H1 (cell line): ENCODE measurements at regions not wholly inside any gene's neighbourhood (a gene's known extent, or its start where the extent isn't known, plus 50 kb on each side); places are given as distances from the start of the nearest gene placed in this dataset.

Experiments
- CTCF ChIA-PET: fragments of 300-600 bp; sonication (Branson Sonifier 250); formaldehyde crosslinking; loops from one replicate; lab custom pipeline; 2021; ENCODE audit not compliant: partially characterized antibody; lab: Charles Lee
- POLR2A ChIA-PET: fragments of 300-600 bp; sonication (Branson Sonifier 250); formaldehyde crosslinking; loops from one replicate; lab custom pipeline; 2021; ENCODE audit warnings: inconsistent platforms; ENCODE audit not compliant: partially characterized antibody; lab: Charles Lee
- DNase-seq, 2 experiments: peaks; one replicate each; pipeline versions ENCODE4 v3.0.0 to v3.0.0-alpha.2; 2010 to 2022; ENCODE audit warnings: low spot score in 2 of 2, low read depth in 1 of 2, mixed read lengths in 1 of 2
- FAIRE-seq: peaks from 2 replicates; lab custom pipeline; 2011; peaks lifted over from hg19 to GRCh38; lab: Jason Lieb, UNC
- H2AFZ ChIP-seq: 2 replicates; pipeline ENCODE4 v1.8.1; 2012; ENCODE audit warnings: low read length, inconsistent platforms
- H2AK5ac ChIP-seq: 2 replicates; pipeline ENCODE4 v1.6.1; 2013; ENCODE audit warnings: low read depth, low read length
- H2BK120ac ChIP-seq: replicated peaks from 2 replicates; pipeline ENCODE3; 2013; ENCODE audit warnings: low read depth, low read length, inconsistent platforms
- H2BK12ac ChIP-seq: 2 replicates; pipeline ENCODE4 v1.6.1; 2013; ENCODE audit warnings: low read depth, low read length
- H2BK15ac ChIP-seq: 2 replicates; pipeline ENCODE4 v1.6.1; 2013; ENCODE audit warnings: low read length
- H2BK20ac ChIP-seq: 2 replicates; pipeline ENCODE4 v1.6.1; 2013; ENCODE audit warnings: low read length
- H2BK5ac ChIP-seq: 2 replicates; pipeline ENCODE4 v1.6.1; 2013; ENCODE audit warnings: low read depth, low read length
- H3K14ac ChIP-seq: 2 replicates; pipeline ENCODE4 v1.6.1; 2013; ENCODE audit warnings: inconsistent platforms; ENCODE audit not compliant: insufficient read length
- H3K18ac ChIP-seq: 2 replicates; pipeline ENCODE4 v1.6.1; 2013; ENCODE audit warnings: low read length; ENCODE audit errors: extremely low read depth
- H3K23ac ChIP-seq: 2 replicates; pipeline ENCODE4 v1.6.1; 2013; ENCODE audit warnings: inconsistent platforms; ENCODE audit not compliant: insufficient read length
- H3K23me2 ChIP-seq: 2 replicates; pipeline ENCODE4 v1.6.1; 2013; ENCODE audit warnings: low read depth, low read length
- H3K27ac ChIP-seq: 2 replicates; pipeline ENCODE4 v1.6.1; 2011; ENCODE audit warnings: low read depth, low read length, inconsistent platforms
- H3K27me3 ChIP-seq, 4 experiments: replicated peaks in 1 of 4; 1 replicate in 1 of 4; 2 replicates in 3 of 4; pipeline versions ENCODE4 v1.6.1 to v1.8.1; 2011 to 2013; ENCODE audit warnings: low read length in 3 of 4, mild to moderate bottlenecking in 3 of 4, inconsistent platforms in 2 of 4, mixed read lengths in 2 of 4, moderate library complexity in 1 of 4; ENCODE audit not compliant: control insufficient read depth in 3 of 4, insufficient read depth in 3 of 4; ENCODE audit errors: extremely low read depth in 1 of 4
- H3K36me3 ChIP-seq, 4 experiments: 2 replicates each; pipeline versions ENCODE4 v1.6.1 to v1.8.1; 2011 to 2013; ENCODE audit warnings: mild to moderate bottlenecking in 4 of 4, low read length in 3 of 4, moderate library complexity in 2 of 4, control low read depth in 1 of 4, inconsistent platforms in 1 of 4; ENCODE audit not compliant: insufficient read depth in 4 of 4, control insufficient read depth in 2 of 4
- H3K4ac ChIP-seq: replicated peaks from 2 replicates; pipeline ENCODE3; 2013; ENCODE audit warnings: low read length, low read depth, mixed read lengths, inconsistent platforms; ENCODE audit not compliant: insufficient read length
- H3K4me1 ChIP-seq, 4 experiments: replicated peaks in 1 of 4; 1 replicate in 1 of 4; 2 replicates in 3 of 4; pipeline versions ENCODE4 v1.6.1 to v1.8.1; 2011 to 2013; ENCODE audit warnings: low read length in 3 of 4, inconsistent platforms in 2 of 4, mixed read lengths in 1 of 4; ENCODE audit not compliant: insufficient read depth in 4 of 4, control insufficient read depth in 3 of 4
- H3K4me2 ChIP-seq, 2 experiments: 2 replicates each; pipeline versions ENCODE4 v1.6.1 to v1.8.1; 2011 to 2013; ENCODE audit warnings: low read depth in 2 of 2, low read length in 2 of 2, control low read depth in 1 of 2, inconsistent platforms in 1 of 2, mild to moderate bottlenecking in 1 of 2; ENCODE audit not compliant: insufficient read depth in 1 of 2
- H3K4me3 ChIP-seq, 4 experiments: fragments of 200-600, 300-600 bp in 1 of 4; sonication (generic), shearing (Covaris generic), sonication (Bioruptor Twin) in 1 of 4; 2 replicates each; pipeline versions ENCODE4 v1.5.1 to v1.8.1; 2011 to 2016; ENCODE audit warnings: low read length in 4 of 4, low read depth in 3 of 4, control low read depth in 2 of 4, inconsistent platforms in 2 of 4, mild to moderate bottlenecking in 2 of 4, mixed read lengths in 1 of 4, moderate library complexity in 1 of 4; ENCODE audit not compliant: insufficient read depth in 2 of 4; ENCODE audit errors: extremely low read depth in 1 of 4
- H3K56ac ChIP-seq: replicated peaks from 2 replicates; pipeline ENCODE3; 2013; ENCODE audit warnings: low read depth, mild to moderate bottlenecking, mixed read lengths, low read length, inconsistent platforms; ENCODE audit not compliant: insufficient read length
- H3K79me1 ChIP-seq: 2 replicates; pipeline ENCODE4 v1.6.1; 2013; ENCODE audit warnings: low read depth, low read length, control low read depth
- H3K79me2 ChIP-seq, 2 experiments: 2 replicates each; pipeline versions ENCODE4 v1.6.1 to v1.8.1; 2012 to 2013; ENCODE audit warnings: low read length in 2 of 2, mild to moderate bottlenecking in 2 of 2, inconsistent platforms in 1 of 2; ENCODE audit not compliant: insufficient read depth in 2 of 2, control insufficient read depth in 1 of 2
- H3K9ac ChIP-seq, 4 experiments: replicated peaks in 1 of 4; 1 replicate in 1 of 4; 2 replicates in 3 of 4; pipeline versions ENCODE4 v1.6.1 to v1.8.1; 2011 to 2013; ENCODE audit warnings: low read depth in 3 of 4, low read length in 3 of 4, control low read depth in 2 of 4, mild to moderate bottlenecking in 2 of 4, moderate library complexity in 2 of 4, inconsistent platforms in 1 of 4; ENCODE audit errors: extremely low read depth in 1 of 4
- H3K9me3 ChIP-seq, 2 experiments: 2 replicates each; pipeline versions ENCODE4 v1.6.1 to v1.8.1; 2012 to 2013; ENCODE audit warnings: mild to moderate bottlenecking in 2 of 2, moderate library complexity in 2 of 2, control low read depth in 1 of 2, inconsistent platforms in 1 of 2, low read depth in 1 of 2, low read length in 1 of 2, mixed read lengths in 1 of 2; ENCODE audit not compliant: insufficient read depth in 2 of 2
- H4K20me1 ChIP-seq, 2 experiments: replicated peaks in 1 of 2; 2 replicates each; pipeline versions ENCODE3 to v1.8.1; 2011 to 2013; ENCODE audit warnings: inconsistent platforms in 2 of 2, low read length in 2 of 2, mild to moderate bottlenecking in 1 of 2; ENCODE audit not compliant: insufficient read depth in 2 of 2, control insufficient read depth in 1 of 2
- H4K5ac ChIP-seq: 2 replicates; pipeline ENCODE4 v1.6.1; 2013; ENCODE audit warnings: low read length, low read depth, mixed read lengths, inconsistent platforms; ENCODE audit not compliant: insufficient read length
- H4K8ac ChIP-seq: 2 replicates; pipeline ENCODE4 v1.8.0; 2013; ENCODE audit warnings: mild to moderate bottlenecking, moderate library complexity, low read length, inconsistent platforms; ENCODE audit not compliant: insufficient read depth; ENCODE audit errors: extremely low read depth
- H4K91ac ChIP-seq: replicated peaks from 2 replicates; pipeline ENCODE3; 2013; ENCODE audit warnings: low read length, mixed read lengths, inconsistent platforms; ENCODE audit not compliant: insufficient read length
- BRCA1 ChIP-seq: IDR thresholded peaks from 2 replicates; pipeline ENCODE4 v1.6.1; 2012; ENCODE audit warnings: low read depth, low read length, improper control_type of control experiment
- CEBPB ChIP-seq: IDR thresholded peaks from 2 replicates; pipeline ENCODE4 v1.6.1; 2012; ENCODE audit warnings: low read depth, low read length
- HDAC6 ChIP-seq: IDR thresholded peaks from one replicate; pipeline ENCODE4 v1.7.1; 2012; ENCODE audit warnings: low read depth, mild to moderate bottlenecking, inconsistent platforms, low read length, moderate library complexity
- JUND ChIP-seq: IDR thresholded peaks from 2 replicates; pipeline ENCODE4 v1.6.1; 2011; ENCODE audit warnings: mild to moderate bottlenecking, improper control_type of control experiment, low read length
- NANOG ChIP-seq: IDR thresholded peaks from 2 replicates; pipeline ENCODE4 v1.6.1; 2011; ENCODE audit warnings: low read length, low read depth, mild to moderate bottlenecking, inconsistent platforms; ENCODE audit not compliant: insufficient read depth, poor library complexity, severe bottlenecking
- POLR2A ChIP-seq, 2 experiments: IDR thresholded peaks; 1 replicate in 1 of 2; 2 replicates in 1 of 2; pipeline ENCODE4 v1.6.1; 2011; ENCODE audit warnings: low read depth in 2 of 2, low read length in 2 of 2, mild to moderate bottlenecking in 2 of 2; ENCODE audit errors: control extremely low read depth in 1 of 2
- RNF2 ChIP-seq: fragments of 200-900, 300-1000 bp; sonication (generic); IDR thresholded peaks from 2 replicates; pipeline ENCODE4 v1.7.1; 2016; ENCODE audit warnings: borderline replicate concordance, low read depth, mild to moderate bottlenecking, antibody characterized with exemption, low read length; ENCODE audit not compliant: poor library complexity, severe bottlenecking; ENCODE audit errors: missing control alignments
- RXRA ChIP-seq: IDR thresholded peaks from 2 replicates; pipeline ENCODE4 v1.6.1; 2011; ENCODE audit warnings: low read depth, mild to moderate bottlenecking, low read length, moderate library complexity; ENCODE audit not compliant: insufficient read depth
- SIX5 ChIP-seq: IDR thresholded peaks from 2 replicates; pipeline ENCODE4 v1.6.1; 2011; ENCODE audit warnings: mild to moderate bottlenecking, low read depth, low read length
- TCF12 ChIP-seq: IDR thresholded peaks from 2 replicates; pipeline ENCODE4 v1.6.1; 2011; ENCODE audit warnings: low read depth, mild to moderate bottlenecking, low read length
- TEAD4 ChIP-seq: IDR thresholded peaks from 2 replicates; pipeline ENCODE4 v1.6.1; 2012; ENCODE audit warnings: low read depth, low read length, inconsistent platforms, mixed read lengths
- WGBS, 2 experiments: shearing (Covaris generic) in 1 of 2; methylation state at CpG; one replicate each; pipeline versions ENCODE4 v1.1.6 to v1.1.7; 2013 to 2015; ENCODE audit warnings: low lambda C conversion rate in 2 of 2, mixed read lengths in 2 of 2, inconsistent platforms in 1 of 2, low coverage in 1 of 2, missing lambda C conversion rate in 1 of 2; ENCODE audit not compliant: insufficient replicate concordance in 2 of 2, insufficient coverage in 1 of 2, insufficient read length in 1 of 2; ENCODE audit errors: extremely low coverage in 1 of 2, missing lambda C conversion rate in 1 of 2; 5-methylcytosine and 5-hydroxymethylcytosine counted together
- TF ChIP-seq, protein P1 (sequence below): IDR thresholded peaks from 2 replicates; pipeline ENCODE4 v1.6.1; 2011; ENCODE audit warnings: low read depth, mild to moderate bottlenecking, low read length; ENCODE audit not compliant: insufficient read depth

DNA sequence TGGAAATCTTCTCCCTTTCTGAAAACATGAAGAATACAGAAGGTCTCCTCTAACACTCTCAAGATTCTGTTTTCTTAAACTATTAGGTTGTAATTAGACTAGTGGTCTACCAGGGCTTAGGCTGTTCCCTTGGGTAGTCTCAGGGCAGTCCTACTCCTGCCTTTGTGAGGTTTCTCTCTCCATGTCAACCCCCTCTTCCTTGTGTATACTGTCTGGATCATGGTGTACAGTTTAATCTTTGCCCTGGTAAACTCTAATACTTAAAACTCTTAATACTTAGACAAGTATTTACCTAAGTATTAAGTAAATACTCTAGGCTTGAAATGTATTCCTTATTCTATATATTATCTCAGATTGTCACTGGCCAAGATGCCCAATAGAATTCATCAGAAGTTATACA is 480.3 kb upstream of the TNP1 start (continued):
- TF ChIP-seq TEAD4, result no peak

DNA sequence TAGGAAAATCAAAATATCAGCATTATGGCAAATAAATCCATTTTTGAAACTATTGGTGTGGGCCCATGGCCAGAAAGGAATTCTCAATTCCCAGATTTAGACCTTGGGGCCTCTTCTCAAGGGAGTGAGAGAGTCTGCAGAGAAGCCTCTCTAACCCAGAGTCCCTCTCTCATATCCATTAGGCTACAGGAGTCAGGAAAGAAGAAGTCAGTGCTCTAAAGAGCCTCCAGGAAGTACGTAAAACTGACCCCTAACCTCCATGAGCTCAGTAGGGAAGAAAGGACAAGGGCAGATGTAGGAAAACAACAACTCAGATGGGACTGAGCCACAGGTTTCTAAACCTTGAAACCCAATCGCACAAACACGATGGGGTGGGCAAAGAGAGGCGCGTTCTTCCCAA is 479.9 kb upstream of the TNP1 start:
- H3K79me1 ChIP-seq, result no peaks in the 10 kb centered on the region
- no peak for TF ChIP-seq CEBPB
- no peak for TF ChIP-seq HDAC6
- TF ChIP-seq, protein P1, sequence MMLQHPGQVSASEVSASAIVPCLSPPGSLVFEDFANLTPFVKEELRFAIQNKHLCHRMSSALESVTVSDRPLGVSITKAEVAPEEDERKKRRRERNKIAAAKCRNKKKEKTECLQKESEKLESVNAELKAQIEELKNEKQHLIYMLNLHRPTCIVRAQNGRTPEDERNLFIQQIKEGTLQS, result no peak
- no peak for TF ChIP-seq POLR2A (IDR thresholded peaks at IDR 0.05; ENCODE audit: control extremely low read depth in 1 of 2, low read depth in 2 of 2, low read length in 2 of 2)
- no peak for TF ChIP-seq SIX5
- TF ChIP-seq RXRA, result no peak
- no peak for TF ChIP-seq RNF2
- no peak for TF ChIP-seq NANOG
- no peak for TF ChIP-seq JUND
- TF ChIP-seq TCF12, result no peak
- no peak for TF ChIP-seq BRCA1

More for the DNA sequence above, 479.9 kb upstream of the TNP1 start:
- ChIA-PET CTCF (no interaction called here), POLR2A (no interaction called here)
- H3K27ac ChIP-seq, result no peak overlapping the region
- H4K5ac ChIP-seq, result no peak overlapping the region
- FAIRE-seq, result no peak
- no peaks in the 10 kb centered on the region for H4K20me1 ChIP-seq
- H3K36me3 ChIP-seq, result no peaks in the 10 kb centered on the region
- H3K23ac ChIP-seq, result no peak overlapping the region
- H3K79me2 ChIP-seq, result no peaks in the 10 kb centered on the region
- no peak overlapping the region for H3K4me3 ChIP-seq
- no peaks in the 10 kb centered on the region for H3K9me3 ChIP-seq
- H2BK120ac ChIP-seq, result no peak overlapping the region
- H3K18ac ChIP-seq, result no peak overlapping the region
- no peak overlapping the region for H2AK5ac ChIP-seq
- no peak overlapping the region for H3K4me2 ChIP-seq
- no peak overlapping the region for H2BK20ac ChIP-seq
- H4K8ac ChIP-seq, result no peak overlapping the region
- no peak overlapping the region for H2BK5ac ChIP-seq
- no peak overlapping the region for H2BK15ac ChIP-seq
- no peak overlapping the region for H3K9ac ChIP-seq
- no peak overlapping the region for H3K14ac ChIP-seq
- H2AFZ ChIP-seq, result no peak overlapping the region
- H2BK12ac ChIP-seq, result no peak overlapping the region
- no peak overlapping the region for H3K4ac ChIP-seq
- H4K91ac ChIP-seq, result no peak overlapping the region
- H3K27me3 ChIP-seq, result no peaks in the 10 kb centered on the region; a peak in 1 of 7 replicates
- H3K56ac ChIP-seq, result no peak overlapping the region
- 96% methylated on average over 5 of the region's 5 CpGs; no CpG with 5 or more reads in 1 of the 2 experiments for WGBS, 2 experiments
- no peaks in the 10 kb centered on the region; a peak in 1 of 7 replicates for H3K4me1 ChIP-seq
- no peak for DNase-seq
- H3K23me2 ChIP-seq, result no peaks in the 10 kb centered on the region
